ENCODE measurements at regions not wholly inside any gene's neighbourhood (a gene's known extent, or its start where the extent isn't known, plus 50 kb on each side); places are given as distances from the start of the nearest gene placed in this dataset.
"Not testable (repeated sequence)": the region's sequence is repeated elsewhere in the genome, so short reads cannot be mapped to it uniquely, and the experiment has no call there.

DNA sequence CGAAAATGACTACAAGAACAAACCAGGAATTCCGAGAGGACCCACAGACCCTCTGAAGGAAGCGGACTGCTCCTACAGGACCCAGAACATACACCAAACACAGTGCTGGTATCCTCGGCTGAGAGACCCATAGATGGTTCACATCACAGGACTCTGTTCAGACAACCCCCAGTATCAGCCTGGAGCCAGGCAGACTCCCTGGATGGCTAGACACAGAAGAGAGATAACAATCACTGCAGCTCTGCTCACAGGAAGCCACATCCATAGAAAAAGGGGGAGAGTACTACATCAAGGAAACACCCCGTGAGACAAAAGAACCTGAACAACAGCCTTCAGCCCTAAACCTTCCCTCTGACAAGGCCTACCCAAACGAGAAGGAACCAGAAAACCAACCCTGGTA lies 434.0 kb upstream of the NR5A2 start:
- Histone ChIP-seq H3K4me1 (ENCODE audit: control insufficient read depth in 5 of 5, insufficient read depth in 5 of 5, low read length in 5 of 5) (no peaks in the 10 kb centered on the region), H3K9ac (ENCODE audit: insufficient read depth in 1 of 2, low read length in 2 of 2) (no peak overlapping the region), H3K9me3 (ENCODE audit: control insufficient read depth in 4 of 4, insufficient read depth in 3 of 4, low read length in 3 of 4) (no peaks in the 10 kb centered on the region), H3K36me3 (ENCODE audit: control insufficient read depth in 4 of 4, insufficient read depth in 4 of 4, low read length in 4 of 4) (no peaks in the 10 kb centered on the region), H3K27ac (ENCODE audit: low read depth in 1 of 2, low read length in 1 of 2) (no peak overlapping the region), H3K27me3 (ENCODE audit: control insufficient read depth in 3 of 3, insufficient read depth in 3 of 3, low read length in 2 of 3) (no peaks in the 10 kb centered on the region), H3K4me3 (no peak overlapping the region)
- DNase-seq: no peak
- TF ChIP-seq, protein P1, sequence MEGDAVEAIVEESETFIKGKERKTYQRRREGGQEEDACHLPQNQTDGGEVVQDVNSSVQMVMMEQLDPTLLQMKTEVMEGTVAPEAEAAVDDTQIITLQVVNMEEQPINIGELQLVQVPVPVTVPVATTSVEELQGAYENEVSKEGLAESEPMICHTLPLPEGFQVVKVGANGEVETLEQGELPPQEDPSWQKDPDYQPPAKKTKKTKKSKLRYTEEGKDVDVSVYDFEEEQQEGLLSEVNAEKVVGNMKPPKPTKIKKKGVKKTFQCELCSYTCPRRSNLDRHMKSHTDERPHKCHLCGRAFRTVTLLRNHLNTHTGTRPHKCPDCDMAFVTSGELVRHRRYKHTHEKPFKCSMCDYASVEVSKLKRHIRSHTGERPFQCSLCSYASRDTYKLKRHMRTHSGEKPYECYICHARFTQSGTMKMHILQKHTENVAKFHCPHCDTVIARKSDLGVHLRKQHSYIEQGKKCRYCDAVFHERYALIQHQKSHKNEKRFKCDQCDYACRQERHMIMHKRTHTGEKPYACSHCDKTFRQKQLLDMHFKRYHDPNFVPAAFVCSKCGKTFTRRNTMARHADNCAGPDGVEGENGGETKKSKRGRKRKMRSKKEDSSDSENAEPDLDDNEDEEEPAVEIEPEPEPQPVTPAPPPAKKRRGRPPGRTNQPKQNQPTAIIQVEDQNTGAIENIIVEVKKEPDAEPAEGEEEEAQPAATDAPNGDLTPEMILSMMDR (IDR thresholded peaks at IDR 0.05; ENCODE audit: control extremely low read depth, extremely low read depth): no peak
- no peak for ATAC-seq (ENCODE audit: insufficient read depth, low FRiP score)
- 82 to 92% methylated on average over 6 of the region's 6 CpGs for WGBS, 2 donors

- H3K4me3 ChIP-seq; DNase-seq; H3K4me1 ChIP-seq (ENCODE audit: control insufficient read depth in 5 of 5, insufficient read depth in 5 of 5, low read length in 5 of 5); ATAC-seq (ENCODE audit: insufficient read depth, low FRiP score); H3K9me3 ChIP-seq (ENCODE audit: control insufficient read depth in 4 of 4, insufficient read depth in 3 of 4, low read length in 3 of 4); H3K9ac ChIP-seq (ENCODE audit: insufficient read depth in 1 of 2, low read length in 2 of 2); H3K27ac ChIP-seq (ENCODE audit: low read depth in 1 of 2, low read length in 1 of 2); H3K36me3 ChIP-seq (ENCODE audit: control insufficient read depth in 4 of 4, insufficient read depth in 4 of 4, low read length in 4 of 4); H3K27me3 ChIP-seq (ENCODE audit: control insufficient read depth in 3 of 3, insufficient read depth in 3 of 3, low read length in 2 of 3): not testable (repeated sequence)
- 97 to 98% methylated on average over 2 of the region's 2 CpGs for WGBS, 2 donors
Observed at GRCh38 chr1:199596448-199596847, 431.1 kb upstream of the NR5A2 start.

- ATAC-seq (ENCODE audit: insufficient read depth, low FRiP score) (no peak), DNase-seq (no peak)
- no peak overlapping the region for H3K4me3 ChIP-seq
- no peaks in the 10 kb centered on the region for H3K4me1 ChIP-seq (ENCODE audit: control insufficient read depth in 5 of 5, insufficient read depth in 5 of 5, low read length in 5 of 5)
- no peak overlapping the region for H3K9ac ChIP-seq (ENCODE audit: insufficient read depth in 1 of 2, low read length in 2 of 2)
- 94 to 96% methylated on average over 3 of the region's 3 CpGs for WGBS, 2 donors
- H3K9me3 ChIP-seq (ENCODE audit: control insufficient read depth in 4 of 4, insufficient read depth in 3 of 4, low read length in 3 of 4): peaks cover 0 to 3% (median 1%) of the 10 kb centered on the region in 4 donors
- TF ChIP-seq, protein P1 (IDR thresholded peaks at IDR 0.05; ENCODE audit: control extremely low read depth, extremely low read depth): no peak
- no peaks in the 10 kb centered on the region for H3K27me3 ChIP-seq (ENCODE audit: control insufficient read depth in 3 of 3, insufficient read depth in 3 of 3, low read length in 2 of 3)
- no peak overlapping the region for H3K27ac ChIP-seq (ENCODE audit: low read depth in 1 of 2, low read length in 1 of 2)
- H3K36me3 ChIP-seq (ENCODE audit: control insufficient read depth in 4 of 4, insufficient read depth in 4 of 4, low read length in 4 of 4): no peaks in the 10 kb centered on the region
Observed at GRCh38 chr1:199597152-199597551, 430.4 kb upstream of the NR5A2 start.

- TF ChIP-seq, protein P1 (IDR thresholded peaks at IDR 0.05; ENCODE audit: control extremely low read depth, extremely low read depth): no peak
- H3K27me3 ChIP-seq (ENCODE audit: control insufficient read depth in 3 of 3, insufficient read depth in 3 of 3, low read length in 2 of 3): no peaks in the 10 kb centered on the region
- no peak for ATAC-seq (ENCODE audit: insufficient read depth, low FRiP score)
- H3K4me1 ChIP-seq (ENCODE audit: control insufficient read depth in 5 of 5, insufficient read depth in 5 of 5, low read length in 5 of 5): no peaks in the 10 kb centered on the region
- no peak overlapping the region for H3K27ac ChIP-seq (ENCODE audit: low read depth in 1 of 2, low read length in 1 of 2)
- no peak overlapping the region for H3K4me3 ChIP-seq
- no peak for DNase-seq
- WGBS, 2 donors: 89 to 96% methylated on average over 4 of the region's 4 CpGs
- H3K9ac ChIP-seq (ENCODE audit: insufficient read depth in 1 of 2, low read length in 2 of 2): no peak overlapping the region
- peaks cover 0 to 3% (median 0%) of the 10 kb centered on the region in 4 donors for H3K9me3 ChIP-seq (ENCODE audit: control insufficient read depth in 4 of 4, insufficient read depth in 3 of 4, low read length in 3 of 4)
- H3K36me3 ChIP-seq (ENCODE audit: control insufficient read depth in 4 of 4, insufficient read depth in 4 of 4, low read length in 4 of 4): no peaks in the 10 kb centered on the region
Observed at GRCh38 chr1:199608414-199608813, 419.1 kb upstream of the NR5A2 start.

All from lung (tissue), 11 donors.